Panc1 (cell line): ENCODE measurements at regions not wholly inside any gene's neighbourhood (a gene's known extent, or its start where the extent isn't known, plus 50 kb on each side); places are given as distances from the start of the nearest gene placed in this dataset.
A peak's percentile ranks its signal among the peaks of the same experiment; 100 is the strongest.

ENCODE experiments used
- ATAC-seq: fragments of 200-7000 bp; cut with Tn5 transposase; 2 replicates; pipeline ENCODE4 v1.9.1; 2020; ENCODE audit warnings: mild to moderate bottlenecking, moderate library complexity
- BruUV-seq: library from RNA; stranded (reverse); fragments of 400-500 nt; replicated peaks from 2 replicates; lab custom pipeline; 2021; lab: Mats Ljungman, UMichigan
- CTCF ChIA-PET: fragments of 300-600 bp; sonication (Branson Sonifier 250); formaldehyde crosslinking; loops from one replicate; lab custom pipeline; 2022; ENCODE audit warnings: antibody characterized with exemption; lab: Charles Lee
- POLR2A ChIA-PET: fragments of 300-600 bp; sonication (Branson Sonifier 250); formaldehyde crosslinking; loops from one replicate; lab custom pipeline; 2022; ENCODE audit warnings: antibody characterized with exemption; lab: Charles Lee
- DNase-seq: peaks from one replicate; pipeline ENCODE4 v3.0.0-alpha.2; 2010; ENCODE audit warnings: low read depth, low spot score
- H3K27ac ChIP-seq: 2 replicates; pipeline ENCODE4 v1.5.1; 2011; ENCODE audit warnings: mild to moderate bottlenecking, low read length, inconsistent platforms
- H3K27me3 ChIP-seq: fragments of 200-500 bp; sonication (Bioruptor generic); 2 replicates; pipeline ENCODE4 v1.6.0; 2014; ENCODE audit warnings: low read length, inconsistent platforms; ENCODE audit not compliant: control insufficient read depth, insufficient read depth
- H3K36me3 ChIP-seq: fragments of 200-500 bp; sonication (Bioruptor generic); 2 replicates; pipeline ENCODE4 v1.5.1; 2014; ENCODE audit warnings: inconsistent platforms, mild to moderate bottlenecking, low read length, moderate library complexity; ENCODE audit not compliant: control insufficient read depth, insufficient read depth
- H3K4me1 ChIP-seq: 2 replicates; pipeline ENCODE4 v1.5.1; 2011; ENCODE audit warnings: inconsistent platforms, mild to moderate bottlenecking, low read length, moderate library complexity; ENCODE audit not compliant: control insufficient read depth, insufficient read depth
- H3K4me3 ChIP-seq, 2 experiments: 2 replicates each; pipeline ENCODE4 v1.5.1; 2011 to 2012; ENCODE audit warnings: low read depth in 2 of 2, low read length in 2 of 2, mild to moderate bottlenecking in 2 of 2, inconsistent platforms in 1 of 2, moderate library complexity in 1 of 2
- H3K9me3 ChIP-seq: fragments of 200-500 bp; sonication (Bioruptor generic); 2 replicates; pipeline ENCODE4 v1.5.1; 2014; ENCODE audit warnings: low read depth, mild to moderate bottlenecking, inconsistent platforms, low read length, moderate library complexity; ENCODE audit not compliant: control insufficient read depth, insufficient read depth
- POLR2AphosphoS5 ChIP-seq: IDR thresholded peaks from 2 replicates; pipeline ENCODE4 v1.6.1; 2012; ENCODE audit warnings: mild to moderate bottlenecking, low read depth, low read length, moderate library complexity
- SIN3A ChIP-seq: IDR thresholded peaks from 2 replicates; pipeline ENCODE4 v1.6.1; 2012; ENCODE audit warnings: low read depth, mild to moderate bottlenecking, low read length, moderate library complexity, borderline replicate concordance; ENCODE audit not compliant: insufficient read depth
- TCF7L2 ChIP-seq: IDR thresholded peaks from 2 replicates; pipeline ENCODE4 v1.6.1; 2011; ENCODE audit warnings: mild to moderate bottlenecking, low read depth, low read length, inconsistent platforms
- in situ Hi-C: cut with HindIII; loops from 2 replicates; pipeline ENCODE4 v1.10.0; 2016; ENCODE audit warnings: low sequenced_read_pairs, low pct_unique_long_range_greater_than_20kb
- intact Hi-C: fragments of 100-400 bp; cut with micrococcal nuclease; formaldehyde crosslinking; loops from one replicate; pipeline ENCODE4 v1.10.0; 2022; ENCODE audit not compliant: unreplicated experiment
- TF ChIP-seq, protein P1 (sequence below): fragments of 450-650 bp; IDR thresholded peaks from 2 replicates; pipeline ENCODE4 v1.5.1; 2017; ENCODE audit warnings: mild to moderate bottlenecking
- TF ChIP-seq, protein P2 (sequence below), 2 experiments: IDR thresholded peaks; 2 replicates each; pipeline ENCODE4 v1.6.1; 2011 to 2012; ENCODE audit warnings: low read depth in 2 of 2, control low read depth in 1 of 2, low read length in 1 of 2, mild to moderate bottlenecking in 1 of 2, moderate library complexity in 1 of 2; ENCODE audit not compliant: insufficient read depth in 1 of 2

DNA sequence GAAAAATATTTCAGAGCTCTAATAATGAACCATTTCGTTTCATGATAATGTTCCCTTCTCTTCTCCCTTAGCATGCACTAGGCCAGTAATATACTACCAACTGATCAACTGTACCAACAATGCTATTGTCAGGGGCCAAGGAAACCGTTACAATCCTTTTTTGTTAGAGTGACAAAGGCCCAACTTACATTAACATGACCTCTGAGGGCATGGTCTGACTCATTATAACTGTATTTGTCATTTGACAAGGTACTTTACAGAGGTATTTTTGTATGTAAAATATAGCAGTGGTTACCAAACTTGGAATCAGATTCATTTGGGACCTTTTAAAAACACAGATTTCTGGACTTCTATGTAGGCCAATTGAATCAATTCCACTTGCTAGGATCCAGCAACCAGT lies 102.6 kb upstream of the RRP15 start:
- ChIA-PET CTCF (no interaction called here), POLR2A (no interaction called here)
- no peak overlapping the region for H3K4me3 ChIP-seq
- intact Hi-C loops (no loop called here), in situ Hi-C loops (no loop called here)
- H3K9me3 ChIP-seq: no peaks in the 10 kb centered on the region
- no peaks in the 10 kb centered on the region for H3K36me3 ChIP-seq
- TF ChIP-seq, protein P1, sequence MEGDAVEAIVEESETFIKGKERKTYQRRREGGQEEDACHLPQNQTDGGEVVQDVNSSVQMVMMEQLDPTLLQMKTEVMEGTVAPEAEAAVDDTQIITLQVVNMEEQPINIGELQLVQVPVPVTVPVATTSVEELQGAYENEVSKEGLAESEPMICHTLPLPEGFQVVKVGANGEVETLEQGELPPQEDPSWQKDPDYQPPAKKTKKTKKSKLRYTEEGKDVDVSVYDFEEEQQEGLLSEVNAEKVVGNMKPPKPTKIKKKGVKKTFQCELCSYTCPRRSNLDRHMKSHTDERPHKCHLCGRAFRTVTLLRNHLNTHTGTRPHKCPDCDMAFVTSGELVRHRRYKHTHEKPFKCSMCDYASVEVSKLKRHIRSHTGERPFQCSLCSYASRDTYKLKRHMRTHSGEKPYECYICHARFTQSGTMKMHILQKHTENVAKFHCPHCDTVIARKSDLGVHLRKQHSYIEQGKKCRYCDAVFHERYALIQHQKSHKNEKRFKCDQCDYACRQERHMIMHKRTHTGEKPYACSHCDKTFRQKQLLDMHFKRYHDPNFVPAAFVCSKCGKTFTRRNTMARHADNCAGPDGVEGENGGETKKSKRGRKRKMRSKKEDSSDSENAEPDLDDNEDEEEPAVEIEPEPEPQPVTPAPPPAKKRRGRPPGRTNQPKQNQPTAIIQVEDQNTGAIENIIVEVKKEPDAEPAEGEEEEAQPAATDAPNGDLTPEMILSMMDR: no peak
- TF ChIP-seq, protein P2, sequence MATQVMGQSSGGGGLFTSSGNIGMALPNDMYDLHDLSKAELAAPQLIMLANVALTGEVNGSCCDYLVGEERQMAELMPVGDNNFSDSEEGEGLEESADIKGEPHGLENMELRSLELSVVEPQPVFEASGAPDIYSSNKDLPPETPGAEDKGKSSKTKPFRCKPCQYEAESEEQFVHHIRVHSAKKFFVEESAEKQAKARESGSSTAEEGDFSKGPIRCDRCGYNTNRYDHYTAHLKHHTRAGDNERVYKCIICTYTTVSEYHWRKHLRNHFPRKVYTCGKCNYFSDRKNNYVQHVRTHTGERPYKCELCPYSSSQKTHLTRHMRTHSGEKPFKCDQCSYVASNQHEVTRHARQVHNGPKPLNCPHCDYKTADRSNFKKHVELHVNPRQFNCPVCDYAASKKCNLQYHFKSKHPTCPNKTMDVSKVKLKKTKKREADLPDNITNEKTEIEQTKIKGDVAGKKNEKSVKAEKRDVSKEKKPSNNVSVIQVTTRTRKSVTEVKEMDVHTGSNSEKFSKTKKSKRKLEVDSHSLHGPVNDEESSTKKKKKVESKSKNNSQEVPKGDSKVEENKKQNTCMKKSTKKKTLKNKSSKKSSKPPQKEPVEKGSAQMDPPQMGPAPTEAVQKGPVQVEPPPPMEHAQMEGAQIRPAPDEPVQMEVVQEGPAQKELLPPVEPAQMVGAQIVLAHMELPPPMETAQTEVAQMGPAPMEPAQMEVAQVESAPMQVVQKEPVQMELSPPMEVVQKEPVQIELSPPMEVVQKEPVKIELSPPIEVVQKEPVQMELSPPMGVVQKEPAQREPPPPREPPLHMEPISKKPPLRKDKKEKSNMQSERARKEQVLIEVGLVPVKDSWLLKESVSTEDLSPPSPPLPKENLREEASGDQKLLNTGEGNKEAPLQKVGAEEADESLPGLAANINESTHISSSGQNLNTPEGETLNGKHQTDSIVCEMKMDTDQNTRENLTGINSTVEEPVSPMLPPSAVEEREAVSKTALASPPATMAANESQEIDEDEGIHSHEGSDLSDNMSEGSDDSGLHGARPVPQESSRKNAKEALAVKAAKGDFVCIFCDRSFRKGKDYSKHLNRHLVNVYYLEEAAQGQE (IDR thresholded peaks at IDR 0.05; ENCODE audit: insufficient read depth in 1 of 2, low read depth in 2 of 2, low read length in 1 of 2): no peak
- TF ChIP-seq TCF7L2: no peak
- TF ChIP-seq SIN3A: no peak
- no peak for TF ChIP-seq POLR2AphosphoS5
- no peaks in the 10 kb centered on the region for H3K4me1 ChIP-seq
- DNase-seq (no peak), ATAC-seq (no peak)
- BruUV-seq: no TSS peak
- H3K27ac ChIP-seq: no peak overlapping the region
- no peaks in the 10 kb centered on the region for H3K27me3 ChIP-seq

DNA sequence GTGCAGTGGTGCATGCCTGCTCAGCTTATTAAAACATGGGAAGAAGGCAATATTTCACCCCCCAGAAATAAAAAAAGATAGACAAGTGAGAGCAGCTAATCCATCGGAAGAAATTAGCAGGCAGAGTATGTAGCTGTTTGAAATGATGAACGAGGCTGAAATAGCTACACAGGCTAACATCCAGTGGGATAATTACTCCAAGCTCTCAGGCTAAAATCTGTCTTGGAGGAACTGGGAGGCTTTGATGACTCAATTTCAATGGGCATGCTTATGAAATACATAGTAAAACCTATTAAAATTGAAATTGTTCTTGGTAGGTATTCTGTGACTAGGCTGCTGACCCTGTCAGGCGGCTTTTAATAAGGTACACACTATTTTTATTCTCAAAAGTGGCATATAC lies 84.1 kb upstream of the RRP15 start:
- in situ Hi-C loops (no loop called here), intact Hi-C loops (no loop called here)
- BruUV-seq: no TSS peak
- DNase-seq (no peak), ATAC-seq (0 out of 2 replicates have a peak, but pooled peaks have one; percentile 38)
- Histone ChIP-seq H3K4me3 (no peak overlapping the region), H3K4me1 (no peaks in the 10 kb centered on the region), H3K36me3 (no peaks in the 10 kb centered on the region), H3K9me3 (no peaks in the 10 kb centered on the region), H3K27me3 (no peaks in the 10 kb centered on the region), H3K27ac (no peak overlapping the region)
- POLR2A ChIA-PET: no interaction called here
- CTCF ChIA-PET: no interaction called here
- no peak for TF ChIP-seq POLR2AphosphoS5
- TF ChIP-seq TCF7L2: no peak
- TF ChIP-seq, protein P2 (IDR thresholded peaks at IDR 0.05; ENCODE audit: insufficient read depth in 1 of 2, low read depth in 2 of 2, low read length in 1 of 2): no peak
- TF ChIP-seq, protein P1: no peak
- no peak for TF ChIP-seq SIN3A
